Activated T-helper 1 cell treated with Interleukin-2 at 50 U/mL for 16 hours (primary cell): ENCODE measurements at regions not wholly inside any gene's neighbourhood (a gene's known extent, or its start where the extent isn't known, plus 50 kb on each side); places are given as distances from the start of the nearest gene placed in this dataset.
"Not testable (repeated sequence)": the region's sequence is repeated elsewhere in the genome, so short reads cannot be mapped to it uniquely, and the experiment has no call there.

Experiments
- DNase-seq: peaks from one replicate; pipeline ENCODE4 v3.0.0-alpha.2; 2020; ENCODE audit warnings: low read depth

GRCh38 chr3:43236008-43236407, 50.3 kb upstream of the SNRK start:
- no peak for DNase-seq

GRCh38 chr3:43233062-43233461, 53.3 kb upstream of the SNRK start:
- DNase-seq: no peak

- no peak for DNase-seq
Measured at GRCh38 chr3:43231276-43232000, 54.9 kb upstream of the SNRK start.

- DNase-seq: not testable (repeated sequence)
Measured at GRCh38 chr3:43229865-43230264, 56.5 kb upstream of the SNRK start.

GRCh38 chr3:43227685-43228084, 58.7 kb upstream of the SNRK start:
- DNase-seq: not testable (repeated sequence)

- no peak for DNase-seq
Measured at GRCh38 chr3:43224405-43225073, 61.8 kb upstream of the SNRK start.

GRCh38 chr3:43223670-43224364, 62.5 kb upstream of the SNRK start:
- no peak for DNase-seq

GRCh38 chr3:43222590-43222989, 63.8 kb upstream of the SNRK start:
- DNase-seq: no peak

- DNase-seq: no peak
Measured at GRCh38 chr3:43221076-43221475, 65.3 kb upstream of the SNRK start.

- DNase-seq: no peak
Measured at GRCh38 chr3:43219616-43220015, 66.7 kb upstream of the SNRK start.

- DNase-seq: no peak
Measured at GRCh38 chr3:43218921-43219320, 67.4 kb upstream of the SNRK start.

- DNase-seq: no peak
Measured at GRCh38 chr3:43218156-43218555, 68.2 kb upstream of the SNRK start.

GRCh38 chr3:43217633-43218032, 68.7 kb upstream of the SNRK start:
- no peak for DNase-seq

GRCh38 chr3:43217206-43217605, 69.1 kb upstream of the SNRK start:
- no peak for DNase-seq

GRCh38 chr3:43215663-43216275, 70.6 kb upstream of the SNRK start:
- DNase-seq: no peak

GRCh38 chr3:43215138-43215537, 71.2 kb upstream of the SNRK start:
- DNase-seq: no peak

- DNase-seq: no peak
Measured at GRCh38 chr3:43214616-43215015, 71.7 kb upstream of the SNRK start.

GRCh38 chr3:43213631-43214030, 72.7 kb upstream of the SNRK start:
- DNase-seq: no peak

GRCh38 chr3:43212914-43213611, 73.3 kb upstream of the SNRK start:
- DNase-seq: no peak

GRCh38 chr3:43211681-43212080, 74.7 kb upstream of the SNRK start:
- no peak for DNase-seq

GRCh38 chr3:43210049-43211027, 76.0 kb upstream of the SNRK start:
- DNase-seq: no peak
